ENCODE measurements at regions not wholly inside any gene's neighbourhood (a gene's known extent, or its start where the extent isn't known, plus 50 kb on each side); places are given as distances from the start of the nearest gene placed in this dataset.
"Not testable (repeated sequence)": the region's sequence is repeated elsewhere in the genome, so short reads cannot be mapped to it uniquely, and the experiment has no call there.

- no peak for DNase-seq
Observed at GRCh38 chr14:87405563-87405962, 587.4 kb downstream of the GALC start.

GRCh38 chr14:87397499-87397898 lies 595.5 kb downstream of the GALC start:
- no peak for DNase-seq

GRCh38 chr14:87391066-87391465 lies 601.9 kb downstream of the GALC start:
- no peak for DNase-seq

GRCh38 chr14:87388946-87389345 lies 604.0 kb downstream of the GALC start:
- no peak for DNase-seq

GRCh38 chr14:87387806-87388205 lies 605.2 kb downstream of the GALC start:
- DNase-seq: no peak

GRCh38 chr14:87386524-87386923 lies 606.5 kb downstream of the GALC start:
- no peak for DNase-seq

- DNase-seq: no peak
Observed at GRCh38 chr14:87380054-87380453, 612.9 kb downstream of the GALC start.

- no peak for DNase-seq
Observed at GRCh38 chr14:87368751-87369150, 624.2 kb downstream of the GALC start.

- DNase-seq: not testable (repeated sequence)
Observed at GRCh38 chr14:87360246-87360645, 632.7 kb downstream of the GALC start.

- no peak for DNase-seq
Observed at GRCh38 chr14:87351007-87351406, 642.0 kb downstream of the GALC start.

GRCh38 chr14:87349921-87350320 lies 643.1 kb downstream of the GALC start:
- no peak for DNase-seq

GRCh38 chr14:87343652-87344051 lies 649.3 kb downstream of the GALC start:
- DNase-seq: no peak

- no peak for DNase-seq
Observed at GRCh38 chr14:87334997-87335685, 657.8 kb downstream of the GALC start.

- DNase-seq: no peak
Observed at GRCh38 chr14:87331991-87332390, 661.0 kb downstream of the GALC start.

- no peak for DNase-seq
Observed at GRCh38 chr14:87325741-87326140, 667.2 kb downstream of the GALC start.

- no peak for DNase-seq
Observed at GRCh38 chr14:87323191-87323590, 669.8 kb downstream of the GALC start.

- no peak for DNase-seq
Observed at GRCh38 chr14:87321548-87321947, 671.4 kb downstream of the GALC start.

GRCh38 chr14:87312894-87313205 lies 680.1 kb downstream of the GALC start:
- DNase-seq: no peak

- no peak for DNase-seq
Observed at GRCh38 chr14:87312169-87312893, 680.7 kb downstream of the GALC start.

- no peak for DNase-seq
Observed at GRCh38 chr14:87309557-87309956, 683.4 kb downstream of the GALC start.

GRCh38 chr14:87306409-87307168 lies 686.4 kb downstream of the GALC start:
- DNase-seq: no peak

GRCh38 chr14:87305345-87305744 lies 687.6 kb downstream of the GALC start:
- no peak for DNase-seq

- DNase-seq: no peak
Observed at GRCh38 chr14:87304404-87304803, 688.6 kb downstream of the GALC start.

- no peak for DNase-seq
Observed at GRCh38 chr14:87286826-87287225, 706.2 kb downstream of the GALC start.

Measured in activated CD8-positive, alpha-beta memory T cell treated with anti-CD3 and anti-CD28 coated beads, Interleukin-2, amount 50 U/mL, for 48 hours (primary cell).